ENCODE measurements at regions not wholly inside any gene's neighbourhood (a gene's known extent, or its start where the extent isn't known, plus 50 kb on each side); places are given as distances from the start of the nearest gene placed in this dataset.
"Not testable (repeated sequence)": the region's sequence is repeated elsewhere in the genome, so short reads cannot be mapped to it uniquely, and the experiment has no call there.

DNA sequence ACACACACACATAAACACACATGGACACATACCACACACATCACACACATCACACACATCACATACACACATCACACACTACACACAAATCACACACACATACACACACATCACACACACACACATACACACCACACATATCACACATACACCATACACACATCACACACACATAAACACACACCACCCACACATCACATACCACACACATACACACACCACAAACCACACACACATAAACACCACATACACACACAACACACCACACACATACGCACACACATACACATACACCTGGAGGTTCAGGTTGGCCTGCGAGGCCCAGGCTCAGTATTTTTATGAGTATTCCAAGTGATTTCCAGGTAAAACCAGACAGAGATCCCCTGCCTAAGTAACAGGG lies 279.5 kb downstream of the FOXL1 start:
- DNase-seq (ENCODE audit: extremely low read depth in 1 of 2, low read depth in 1 of 2) = no peak

DNA sequence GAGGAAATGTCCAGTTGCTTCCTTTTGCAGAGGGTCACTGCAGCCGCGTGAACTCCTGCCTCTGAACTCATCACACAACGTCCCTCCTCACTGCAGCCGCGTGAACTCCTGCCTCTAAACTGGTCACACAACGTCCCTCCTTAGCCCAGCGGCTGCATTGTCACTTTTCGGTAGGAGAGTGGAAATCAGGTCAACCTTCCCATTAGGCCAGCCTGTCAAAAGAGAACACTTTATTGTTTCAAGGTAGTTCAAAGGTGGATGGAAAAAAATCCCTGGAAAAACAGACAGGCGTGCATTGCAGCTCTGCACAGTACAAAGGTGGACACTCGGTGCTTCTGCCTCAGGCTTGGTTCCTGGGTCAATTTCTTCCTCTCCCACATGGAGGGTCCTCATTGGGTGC lies 280.2 kb downstream of the FOXL1 start:
- DNase-seq (ENCODE audit: extremely low read depth in 1 of 2, low read depth in 1 of 2) = no peak

DNA sequence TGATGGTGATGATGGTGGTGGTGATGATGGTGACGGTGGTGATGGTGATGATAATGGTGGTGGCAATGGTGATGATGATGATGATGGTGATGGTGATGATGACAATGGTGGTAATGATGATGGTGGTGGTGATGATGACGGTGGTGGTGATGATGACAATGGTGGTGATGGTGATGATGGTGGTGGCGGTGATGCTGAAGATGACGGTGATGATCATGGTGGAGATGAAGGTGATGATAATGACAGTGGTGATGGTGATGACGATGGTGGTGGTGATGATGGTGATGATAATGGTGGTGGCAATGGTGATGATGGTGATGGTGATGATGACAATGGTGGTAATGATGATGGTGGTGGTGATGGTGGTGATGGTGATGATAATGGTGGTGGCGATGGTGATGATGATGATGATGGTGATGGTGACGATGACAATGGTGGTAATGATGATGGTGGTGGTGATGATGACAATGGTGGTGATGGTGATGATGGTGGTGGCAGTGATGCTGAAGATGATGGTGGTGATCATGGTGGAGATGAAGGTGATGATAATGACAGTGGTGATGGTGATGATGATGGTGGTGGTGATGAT lies 283.0 kb downstream of the FOXL1 start:
- DNase-seq (ENCODE audit: extremely low read depth in 1 of 2, low read depth in 1 of 2) = not testable (repeated sequence)

DNA sequence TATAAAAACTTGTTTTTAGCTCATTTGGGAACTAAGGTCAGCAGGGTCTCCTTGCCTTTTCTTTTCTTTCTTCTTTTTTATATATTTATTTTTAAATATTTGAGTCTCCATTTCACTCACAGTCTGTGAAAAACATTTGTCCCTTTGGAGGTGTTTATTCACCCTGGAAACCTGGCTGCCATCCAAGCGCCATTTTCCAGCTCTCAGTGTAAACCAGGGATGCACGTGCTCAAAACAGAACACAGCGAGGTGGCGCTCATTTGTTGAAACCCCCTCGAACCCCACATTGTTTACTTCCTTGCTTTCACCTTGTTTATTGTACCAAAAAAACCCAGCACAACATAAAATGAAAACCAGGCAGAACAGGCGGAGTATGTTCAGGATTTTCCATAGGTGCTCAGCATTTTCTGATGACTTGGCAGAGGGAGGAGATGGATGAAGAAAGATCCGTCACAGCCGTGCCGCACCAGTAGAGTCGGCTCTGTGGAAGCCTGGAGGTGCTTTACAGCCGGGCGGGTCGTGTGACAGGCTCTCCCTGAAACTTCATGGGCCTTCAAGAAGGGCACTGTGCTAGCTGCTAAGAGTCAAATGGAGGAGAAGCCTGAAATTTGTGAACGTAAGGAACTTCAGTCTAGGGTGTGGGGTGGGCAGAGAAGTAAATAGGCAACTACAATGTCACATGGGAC lies 284.4 kb downstream of the FOXL1 start:
- no peak for DNase-seq (ENCODE audit: extremely low read depth in 1 of 2, low read depth in 1 of 2)

DNA sequence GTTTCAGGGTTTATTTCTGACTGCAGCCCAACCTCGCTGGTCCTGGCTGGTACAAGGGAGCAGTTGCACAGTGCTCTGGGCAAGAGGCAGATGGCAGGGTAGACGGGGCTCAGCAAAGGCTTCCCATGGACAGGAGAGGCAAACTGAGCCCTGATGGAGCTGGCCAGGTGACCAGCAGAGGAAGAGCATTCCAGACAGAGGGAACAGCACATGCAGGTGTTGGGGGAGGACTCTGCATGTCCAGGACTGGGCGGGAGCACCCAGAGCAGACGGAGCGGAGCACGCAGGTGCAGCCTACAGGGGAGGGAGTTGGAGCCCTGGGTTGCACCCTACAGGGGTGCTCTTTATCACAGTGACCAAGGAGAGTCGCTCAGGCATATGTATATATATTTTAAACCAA lies 285.3 kb downstream of the FOXL1 start:
- no peak for DNase-seq (ENCODE audit: extremely low read depth in 1 of 2, low read depth in 1 of 2)

DNA sequence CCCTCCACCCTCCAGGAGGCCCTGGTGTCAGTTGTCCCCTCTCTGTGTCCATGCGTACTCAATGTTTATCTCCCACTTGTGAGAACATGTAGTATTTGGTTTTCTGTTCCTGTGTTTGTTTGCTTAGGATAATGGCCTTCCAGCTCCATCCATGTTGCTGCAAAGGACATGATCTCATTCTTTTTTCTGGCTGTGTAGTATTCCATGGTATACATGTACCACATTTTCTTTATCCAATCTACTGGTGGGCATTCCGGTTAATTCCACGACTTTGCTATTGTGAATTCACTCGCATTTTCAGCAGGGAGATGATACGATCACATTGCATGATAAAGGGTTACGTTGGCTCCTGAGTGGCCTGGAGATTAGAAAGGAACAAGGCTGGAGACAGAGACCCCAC lies 286.2 kb downstream of the FOXL1 start:
- DNase-seq (ENCODE audit: extremely low read depth in 1 of 2, low read depth in 1 of 2) = no peak

DNA sequence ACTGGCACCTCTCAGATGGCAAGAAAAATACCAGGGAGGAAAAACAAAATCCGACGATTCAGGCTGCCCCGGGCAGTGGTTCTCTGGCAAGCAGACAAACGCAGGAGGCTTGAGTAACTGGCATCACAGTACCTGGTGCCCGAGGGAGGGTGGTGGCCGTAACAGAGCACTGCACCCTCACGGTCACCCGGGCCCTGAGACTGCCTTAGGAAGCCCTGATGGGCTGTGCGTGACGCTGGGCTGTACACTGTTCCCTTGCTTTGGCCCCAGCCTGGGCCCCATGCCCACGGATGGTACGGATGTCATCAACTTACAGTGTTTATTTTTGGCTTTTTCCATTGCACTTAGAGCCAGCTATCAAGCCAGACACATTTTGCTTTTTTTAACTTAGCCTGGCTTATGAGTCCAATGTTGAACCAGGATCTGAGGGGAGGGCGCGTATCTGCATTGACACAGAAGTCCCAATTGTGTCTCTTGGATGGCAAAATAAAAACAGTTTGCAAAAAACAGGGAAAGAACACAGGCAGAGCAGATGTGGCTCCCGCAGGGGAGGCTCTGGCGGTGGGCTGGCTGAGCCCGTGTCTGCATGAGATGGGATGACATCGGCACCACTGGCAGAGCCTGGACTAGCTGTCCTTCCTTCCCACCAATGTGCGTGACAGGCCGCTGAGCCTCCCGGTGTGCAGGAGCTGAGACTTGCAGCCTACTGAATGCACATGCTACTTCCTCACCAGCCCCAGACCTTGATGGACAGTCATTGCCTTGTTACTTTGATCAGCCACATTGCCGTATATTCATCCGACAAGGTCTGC lies 287.7 kb downstream of the FOXL1 start:
- DNase-seq (ENCODE audit: extremely low read depth in 1 of 2, low read depth in 1 of 2) = no peak

DNA sequence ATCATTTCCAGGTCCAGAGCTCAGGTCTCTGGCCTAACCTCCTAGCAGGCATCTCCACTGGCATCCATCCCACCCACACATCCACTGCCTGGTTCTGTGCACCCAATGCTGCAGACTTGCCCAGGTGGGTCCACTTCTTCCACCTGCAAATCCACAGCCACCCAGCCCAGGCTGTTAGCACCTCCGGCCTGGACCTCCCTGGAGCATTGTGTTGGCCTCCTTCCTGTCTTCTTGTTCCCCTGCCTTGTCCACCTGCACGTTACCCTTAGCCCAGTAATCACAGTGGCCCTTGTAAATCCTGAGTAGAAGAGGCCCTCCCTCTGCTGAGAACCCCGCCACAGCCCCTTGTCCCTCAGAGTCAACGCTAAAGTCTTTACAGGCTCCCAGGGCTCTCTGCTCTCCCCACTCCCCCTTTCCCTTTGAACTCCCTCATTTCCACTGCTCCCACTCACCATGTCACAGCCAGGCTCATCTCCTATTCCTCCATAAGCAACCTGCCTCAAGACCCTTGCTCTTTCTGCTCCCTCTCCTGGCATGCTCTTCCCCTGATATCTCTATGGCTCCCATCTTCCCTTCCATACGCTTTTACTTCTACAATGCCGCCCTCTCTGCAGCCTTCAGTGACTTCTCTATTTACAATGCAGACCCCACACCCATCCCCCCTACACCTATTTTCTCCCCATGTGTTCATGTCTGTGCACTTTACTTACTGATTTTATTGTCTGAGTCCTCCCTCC lies 288.8 kb downstream of the FOXL1 start:
- no peak for DNase-seq (ENCODE audit: extremely low read depth in 1 of 2, low read depth in 1 of 2)

DNA sequence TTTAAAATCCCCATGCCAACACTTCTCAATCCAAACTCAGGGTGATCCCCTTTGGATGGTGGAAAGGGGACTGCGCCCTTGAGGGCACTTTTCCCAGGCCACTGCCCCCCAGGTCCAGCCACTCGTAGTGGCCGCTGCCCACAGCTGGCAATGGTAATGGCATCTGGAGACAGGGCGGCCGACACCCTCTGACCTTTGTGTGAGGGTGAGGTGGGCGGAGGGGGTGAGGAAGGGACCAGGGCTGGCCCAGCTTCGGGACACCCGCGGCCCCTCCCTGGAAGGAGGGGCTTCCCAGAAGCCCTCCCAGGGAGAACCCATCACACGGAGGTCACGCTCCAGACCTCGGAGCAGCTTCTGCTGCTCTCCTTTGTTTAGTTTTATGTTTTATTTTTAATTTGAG lies 289.7 kb downstream of the FOXL1 start:
- no peak for DNase-seq (ENCODE audit: extremely low read depth in 1 of 2, low read depth in 1 of 2)

DNA sequence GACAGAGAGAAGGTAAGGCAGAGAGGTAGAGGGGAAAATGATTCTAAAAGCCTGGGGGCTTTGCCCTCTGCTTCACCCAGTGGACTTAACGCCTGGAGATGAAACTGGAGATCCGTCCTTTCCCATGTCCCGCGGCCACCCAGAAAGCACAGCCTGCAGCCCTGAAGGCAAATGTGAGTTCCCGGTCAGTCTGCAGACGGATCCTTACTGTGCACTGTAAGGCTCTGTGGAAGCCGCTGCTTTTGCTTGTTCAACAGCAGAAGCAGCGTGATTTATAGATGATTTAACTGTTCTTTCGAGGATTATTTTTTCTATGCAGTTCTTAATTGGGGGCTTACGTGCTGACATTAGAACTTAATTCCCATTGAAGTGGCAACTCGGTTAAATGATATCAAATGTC lies 290.4 kb downstream of the FOXL1 start:
- DNase-seq (ENCODE audit: extremely low read depth in 1 of 2, low read depth in 1 of 2) = no peak

DNA sequence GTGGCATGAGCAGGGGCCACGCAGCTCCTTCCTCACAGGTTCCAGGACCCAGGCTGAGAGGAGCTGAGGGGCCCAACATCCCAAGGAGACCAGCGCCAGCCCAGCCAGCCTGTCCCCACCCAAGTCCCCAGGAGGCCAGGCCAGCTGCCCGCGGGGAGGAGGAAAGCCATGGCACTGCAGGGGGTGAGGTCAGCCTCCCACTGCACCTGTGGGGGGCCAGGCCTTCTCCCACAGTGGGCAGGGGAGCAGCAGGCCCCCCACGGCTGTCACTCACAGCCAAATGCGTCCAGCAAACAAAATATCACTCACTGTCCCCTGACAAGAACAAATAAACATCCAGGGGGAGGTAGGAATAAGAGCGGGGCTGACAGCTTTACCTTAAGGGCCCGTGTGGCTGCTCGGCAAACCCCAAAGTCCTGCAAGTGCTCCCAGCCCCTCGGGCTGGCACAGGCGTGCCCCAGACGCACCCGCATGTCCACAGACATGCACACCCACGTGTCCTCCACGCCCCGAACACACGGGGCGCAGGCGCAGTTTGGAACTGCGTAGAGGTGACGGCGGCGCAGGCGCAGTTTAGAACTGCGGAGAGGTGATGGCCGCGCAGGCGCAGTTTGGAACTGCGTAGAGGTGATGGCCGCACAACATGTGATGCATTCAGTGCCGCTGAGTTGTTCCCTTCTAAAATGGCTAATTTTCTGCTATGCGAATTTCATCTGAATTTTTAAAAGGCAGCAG lies 291.1 kb downstream of the FOXL1 start:
- DNase-seq (ENCODE audit: extremely low read depth in 1 of 2, low read depth in 1 of 2) = no peak

DNA sequence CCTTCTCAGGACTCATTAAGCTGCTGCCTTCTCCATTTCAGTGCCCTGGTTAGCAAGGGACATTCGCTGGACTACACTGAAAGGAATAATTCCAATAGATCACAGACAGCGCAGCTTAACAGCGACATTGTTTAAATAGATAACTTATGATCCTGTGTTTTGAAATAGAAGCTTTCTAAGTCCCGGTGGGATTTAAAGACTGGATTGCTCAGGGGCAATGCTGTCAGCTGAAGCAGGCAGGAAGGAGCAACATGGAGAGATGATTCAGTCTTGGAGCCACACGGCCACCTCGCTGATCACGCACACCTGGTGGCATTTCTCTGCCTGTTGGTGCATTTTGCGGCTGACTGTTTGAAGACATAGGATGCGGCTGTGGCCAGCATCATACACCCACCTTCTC lies 292.0 kb downstream of the FOXL1 start:
- DNase-seq (ENCODE audit: extremely low read depth in 1 of 2, low read depth in 1 of 2) = no peak

DNA sequence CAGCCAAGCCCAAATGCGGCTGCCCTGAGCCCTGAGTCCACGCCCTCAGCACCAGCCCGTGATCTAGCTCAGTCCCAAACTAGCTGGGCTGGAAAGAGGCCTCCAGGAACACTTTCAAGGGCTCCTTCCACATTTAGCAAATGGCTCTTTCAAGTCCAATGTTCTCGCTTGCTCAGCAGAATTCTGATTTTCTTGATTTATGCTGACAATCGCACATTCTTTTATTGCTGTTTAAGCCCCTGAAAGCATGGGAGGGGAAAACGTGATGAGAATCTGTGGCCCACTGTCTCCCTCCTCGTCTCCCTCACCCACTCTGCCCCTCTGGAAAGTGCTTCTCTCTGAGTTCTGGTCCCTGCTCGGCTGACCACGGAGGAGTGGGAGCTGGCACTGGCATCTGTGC lies 293.8 kb downstream of the FOXL1 start:
- DNase-seq (ENCODE audit: extremely low read depth in 1 of 2, low read depth in 1 of 2) = no peak

DNA sequence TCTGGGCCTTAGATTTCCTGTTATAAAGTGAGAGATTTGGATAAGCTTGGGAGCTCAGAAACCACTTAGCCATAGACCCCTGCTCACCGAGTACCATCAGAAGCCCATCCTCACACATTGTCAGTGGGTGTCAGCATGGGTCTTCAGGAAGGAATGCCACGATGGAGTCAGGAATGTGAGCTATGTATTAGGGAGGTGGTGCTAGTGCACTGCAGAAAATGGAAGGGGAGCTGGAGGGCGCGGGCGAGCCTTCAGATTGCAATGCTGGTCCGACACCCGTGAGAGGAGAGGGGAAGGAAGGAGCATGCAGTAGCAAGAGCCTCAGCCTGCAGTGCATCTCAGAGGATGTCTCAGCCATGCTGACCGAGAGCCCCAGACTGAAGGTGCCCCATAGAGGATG lies 294.5 kb downstream of the FOXL1 start:
- DNase-seq (ENCODE audit: extremely low read depth in 1 of 2, low read depth in 1 of 2) = no peak

DNA sequence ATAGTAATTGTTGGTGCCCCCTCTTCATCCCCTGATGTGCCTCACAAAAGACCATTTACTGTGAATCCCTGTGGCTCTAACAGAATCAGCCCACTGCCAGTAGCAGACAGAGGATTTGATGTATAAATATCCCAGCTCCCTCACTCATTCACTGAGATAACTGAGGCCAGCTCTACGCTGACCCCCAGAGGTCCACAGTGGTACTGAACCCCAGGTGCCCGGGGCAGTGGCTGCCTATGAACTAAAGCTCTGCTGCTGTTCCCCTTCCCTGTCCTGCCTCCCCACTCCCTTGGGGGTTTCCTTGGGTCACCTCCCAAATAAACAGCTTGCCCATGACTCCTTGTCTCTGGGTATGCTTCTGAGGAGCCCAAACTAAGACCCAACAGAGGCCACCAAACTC lies 295.8 kb downstream of the FOXL1 start:
- DNase-seq (ENCODE audit: extremely low read depth in 1 of 2, low read depth in 1 of 2) = no peak

DNA sequence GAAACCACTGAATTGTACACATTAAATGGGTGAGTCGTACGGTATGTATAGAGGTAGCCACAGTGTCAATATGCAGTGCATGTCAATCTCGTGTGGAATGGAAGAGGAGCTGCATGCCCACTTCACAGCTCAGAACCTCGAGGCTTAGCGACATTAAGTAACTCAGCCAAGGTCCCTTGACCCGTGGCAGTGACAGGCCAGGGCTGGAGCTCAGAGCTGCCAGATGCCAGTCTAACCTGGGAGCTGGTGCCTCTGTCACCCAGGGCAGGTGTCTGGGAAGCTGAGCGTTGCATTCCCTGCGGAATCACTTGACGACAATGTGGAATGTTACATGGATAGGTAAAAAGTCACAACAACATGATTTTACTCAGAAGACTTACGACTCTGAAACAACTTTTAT lies 298.1 kb downstream of the FOXL1 start:
- no peak for DNase-seq (ENCODE audit: extremely low read depth in 1 of 2, low read depth in 1 of 2)

DNA sequence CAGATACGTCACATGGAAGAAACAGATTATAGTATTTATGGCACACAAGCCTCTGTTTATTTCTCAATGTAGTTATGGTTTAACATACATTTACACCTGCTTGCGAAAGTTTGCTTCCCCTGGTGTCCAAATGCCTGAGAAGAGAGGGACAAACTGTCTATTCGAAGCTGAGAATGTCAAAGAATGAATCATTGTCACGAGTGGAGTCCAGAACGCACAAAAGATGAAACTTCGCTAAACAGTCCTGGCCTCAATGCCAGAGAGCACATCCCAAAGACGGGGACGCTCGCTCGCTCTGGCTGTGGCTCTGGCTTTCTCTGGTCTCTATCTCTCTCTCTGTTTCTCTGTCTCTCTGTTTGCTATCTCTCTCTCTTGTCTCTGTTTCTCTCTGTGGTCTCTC lies 298.8 kb downstream of the FOXL1 start:
- DNase-seq (ENCODE audit: extremely low read depth in 1 of 2, low read depth in 1 of 2) = no peak

DNA sequence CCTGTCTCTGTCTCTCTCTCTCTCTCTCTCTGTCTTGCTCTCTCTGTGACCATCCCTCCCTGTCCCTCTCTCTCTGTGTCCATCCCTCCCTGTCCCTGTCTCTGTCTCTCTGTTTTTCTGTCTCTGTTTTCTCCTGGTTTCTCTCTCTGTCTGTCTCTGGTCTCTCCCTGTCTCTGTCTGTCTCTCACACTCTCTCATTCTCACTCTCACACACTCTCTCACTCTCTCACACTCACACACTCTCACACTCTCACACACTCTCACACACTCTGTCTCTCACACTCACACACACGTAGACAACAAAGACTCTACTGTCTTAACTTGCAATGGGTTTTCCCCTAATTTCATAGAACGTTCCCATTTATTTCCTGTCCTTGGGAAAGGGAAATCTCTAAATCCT lies 299.5 kb downstream of the FOXL1 start:
- no peak for DNase-seq (ENCODE audit: extremely low read depth in 1 of 2, low read depth in 1 of 2)

DNA sequence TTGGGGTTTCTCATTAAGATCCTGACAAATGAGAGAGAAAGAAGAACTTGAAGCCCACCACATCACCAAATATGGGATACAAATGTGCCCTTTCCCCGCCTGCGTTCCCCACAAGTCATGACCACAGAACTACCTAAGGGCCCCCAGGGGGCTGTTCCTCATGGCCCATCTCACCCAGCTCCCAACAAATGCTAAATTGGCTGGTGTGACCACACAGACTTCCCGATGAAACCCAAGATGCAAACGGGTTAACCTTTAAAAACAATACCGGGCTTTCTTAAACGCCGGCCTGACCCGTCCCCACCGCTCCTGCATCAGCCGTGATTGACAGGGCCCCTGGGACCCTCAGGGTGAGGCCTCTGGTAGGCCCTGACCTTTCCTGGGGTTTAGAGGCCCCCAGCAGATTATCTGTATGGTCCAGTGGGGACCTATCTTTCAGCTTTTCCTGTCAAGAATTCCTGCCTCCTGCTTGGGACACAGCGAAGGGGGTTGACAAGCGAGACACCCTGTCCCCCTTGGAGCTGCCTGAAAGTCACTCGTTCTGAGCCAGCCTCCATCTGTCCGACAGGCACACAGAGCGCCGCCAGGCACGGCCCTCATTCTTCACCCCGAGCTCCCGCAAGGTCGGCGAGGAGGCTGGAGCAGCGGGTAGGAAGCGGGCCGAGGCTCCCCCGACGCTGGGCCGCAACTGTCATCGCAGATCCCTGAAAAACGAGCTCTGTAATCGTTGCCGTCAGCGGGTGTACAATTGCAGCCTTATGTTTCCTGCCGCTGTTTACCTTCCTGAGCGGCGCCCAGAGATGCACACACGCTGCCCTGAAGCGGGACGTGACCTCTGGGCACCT lies 300.1 kb downstream of the FOXL1 start:
- DNase-seq (ENCODE audit: extremely low read depth in 1 of 2, low read depth in 1 of 2) = no peak

DNA sequence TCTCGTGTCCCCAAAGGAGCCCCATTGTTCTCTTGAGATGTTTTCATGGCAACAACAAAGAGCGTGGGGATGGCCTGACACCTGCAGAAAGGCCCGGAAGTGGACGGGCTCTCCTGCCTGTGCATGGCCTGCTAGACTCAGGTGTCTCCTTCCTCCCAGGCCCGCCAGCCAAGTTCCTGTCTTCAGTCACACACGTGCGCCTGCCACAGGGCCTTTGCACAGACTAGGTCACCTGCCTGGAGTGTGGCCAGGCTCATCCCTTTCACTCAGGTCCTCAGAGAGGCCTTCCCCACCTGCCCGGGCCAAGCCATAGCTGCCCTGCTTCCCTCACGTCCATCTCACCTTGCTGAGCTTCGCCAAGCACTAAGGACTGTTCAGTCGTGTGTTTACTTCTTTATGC lies 300.9 kb downstream of the FOXL1 start:
- DNase-seq (ENCODE audit: extremely low read depth in 1 of 2, low read depth in 1 of 2) = no peak

Measured in activated CD8-positive, alpha-beta memory T cell treated with anti-CD3 and anti-CD28 coated beads for 1 hour (primary cell).